ENCODE measurements at regions not wholly inside any gene's neighbourhood (a gene's known extent, or its start where the extent isn't known, plus 50 kb on each side); places are given as distances from the start of the nearest gene placed in this dataset.

DNA sequence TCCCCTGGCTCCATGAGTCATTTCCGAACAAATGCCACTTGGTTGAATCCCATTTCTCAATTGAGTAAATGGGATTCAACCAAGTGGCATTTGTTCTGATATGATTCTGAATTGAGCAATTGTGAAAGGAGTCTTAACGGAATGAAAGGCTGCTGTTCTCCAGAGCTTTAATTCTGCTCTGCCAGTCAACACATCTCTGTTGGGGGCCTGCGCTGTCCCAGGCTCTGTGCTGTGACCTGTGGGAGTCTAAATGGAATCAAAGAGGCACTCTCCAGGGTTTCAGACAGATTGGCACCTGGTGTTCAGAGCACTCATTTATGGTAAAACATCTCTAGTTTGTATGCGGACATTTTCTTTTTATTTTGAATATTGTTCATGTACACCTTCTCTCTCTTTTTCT is 126.2 kb downstream of the WSCD1 start:
- BruUV-seq (replicated peaks), result no TSS peak
- Histone ChIP-seq H3K9ac (ENCODE audit: low read depth, low read length) (no peak overlapping the region), H3K36me3 (ENCODE audit: control insufficient read depth, insufficient read depth, low read length) (no peaks in the 10 kb centered on the region), H3K9me3 (ENCODE audit: control insufficient read depth, insufficient read depth, low read length) (peaks cover 11% of the 10 kb centered on the region), H2AK5ac (ENCODE audit: low read depth, low read length) (no peak overlapping the region), H3K9me1 (ENCODE audit: insufficient read depth, low read length) (no peaks in the 10 kb centered on the region), H2BK5ac (ENCODE audit: low read depth, low read length, poor library complexity, severe bottlenecking) (no peak overlapping the region), H3K27me3 (ENCODE audit: control insufficient read depth, insufficient read depth, low read length) (no peaks in the 10 kb centered on the region), H2BK15ac (ENCODE audit: low read depth, low read length) (no peak overlapping the region), H3K4me2 (ENCODE audit: low read depth, low read length) (no peak overlapping the region), H3K27ac (ENCODE audit: insufficient read depth, low read length) (no peak overlapping the region), H4K20me1 (ENCODE audit: insufficient read depth, low read length) (no peaks in the 10 kb centered on the region), H2AK9ac (replicated peaks; ENCODE audit: low read depth, low read length, poor library complexity) (no peak overlapping the region), H3K4me1 (ENCODE audit: control insufficient read depth, insufficient read depth, low read length) (no peaks in the 10 kb centered on the region), H2AFZ (replicated peaks; ENCODE audit: low read length, poor library complexity) (no peak overlapping the region), H2BK20ac (ENCODE audit: low read depth, low read length) (no peak overlapping the region), H4K8ac (ENCODE audit: low read depth in 2 of 2, low read length in 2 of 2) (no peak overlapping the region), H3K4ac (ENCODE audit: low read depth, low read length) (no peak overlapping the region), H4K5ac (ENCODE audit: low read depth, low read length) (no peak overlapping the region), H3K79me1 (ENCODE audit: low read depth in 1 of 2, low read length in 2 of 2) (no peaks in the 10 kb centered on the region), H3K4me3 (ENCODE audit: insufficient read depth, low read depth, low read length) (no peak overlapping the region), H4K91ac (ENCODE audit: insufficient read depth, low read depth, low read length) (no peak overlapping the region), H3K18ac (ENCODE audit: low read depth, low read length) (no peak overlapping the region), H3K56ac (ENCODE audit: extremely low read depth, insufficient read depth, low read length) (no peak overlapping the region), H2BK120ac (ENCODE audit: low read depth, low read length) (no peak overlapping the region), H3K23ac (ENCODE audit: low read depth, low read length) (no peak overlapping the region), H3K14ac (replicated peaks; ENCODE audit: low read depth, low read length) (no peak overlapping the region)
- ChIA-PET CTCF (no interaction called here), POLR2A (ENCODE audit: unreplicated experiment) (no interaction called here)
- DNase-seq (no peak), ATAC-seq (ENCODE audit: low read depth) (no peak)
- in situ Hi-C loops (cut with MboI; ENCODE audit: low sequenced_read_pairs) (loop anchor here (25.0 kb wide), 1 partner anchor 216 kb away; no protein-coding TSS in a partner anchor), intact Hi-C loops (cut with micrococcal nuclease) (no loop called here), dilution Hi-C loops (cut with HindIII; ENCODE audit: low sequenced_read_pairs, unreplicated experiment) (no loop called here)
- no CpG with 5 or more reads among the region's 4 CpGs for WGBS, 2 experiments (ENCODE audit: extremely low coverage in 2 of 2, insufficient read length in 1 of 2)
- TF ChIP-seq MAZ (IDR thresholded peaks at IDR 0.05; ENCODE audit: borderline replicate concordance, low read depth, low read length), result no peak
- no peak for TF ChIP-seq CHD1 (IDR thresholded peaks at IDR 0.05; ENCODE audit: low read depth, low read length)
- TF ChIP-seq NFE2L2 (IDR thresholded peaks at IDR 0.05; ENCODE audit: low read depth, low read length), result no peak
- no peak for TF ChIP-seq BHLHE40 (IDR thresholded peaks at IDR 0.05; ENCODE audit: low read depth, low read length)

All from IMR-90 (cell line).